LNCaP clone FGC (cell line): ENCODE measurements at regions not wholly inside any gene's neighbourhood (a gene's known extent, or its start where the extent isn't known, plus 50 kb on each side); places are given as distances from the start of the nearest gene placed in this dataset.

Experiments used
- DNase-seq: peaks from one replicate; pipeline ENCODE4 v3.0.0-alpha.2; 2011; ENCODE audit warnings: low read depth
- H3K4me3 ChIP-seq: 2 replicates; pipeline ENCODE4 v1.5.1; 2011; ENCODE audit warnings: mild to moderate bottlenecking, low read depth, low read length, control low read depth
- TF ChIP-seq, protein P1 (sequence below): IDR thresholded peaks from 2 replicates; pipeline ENCODE4 v1.5.1; 2012; ENCODE audit warnings: mild to moderate bottlenecking; ENCODE audit not compliant: control insufficient read depth, insufficient read depth; ENCODE audit errors: extremely low read depth

DNA sequence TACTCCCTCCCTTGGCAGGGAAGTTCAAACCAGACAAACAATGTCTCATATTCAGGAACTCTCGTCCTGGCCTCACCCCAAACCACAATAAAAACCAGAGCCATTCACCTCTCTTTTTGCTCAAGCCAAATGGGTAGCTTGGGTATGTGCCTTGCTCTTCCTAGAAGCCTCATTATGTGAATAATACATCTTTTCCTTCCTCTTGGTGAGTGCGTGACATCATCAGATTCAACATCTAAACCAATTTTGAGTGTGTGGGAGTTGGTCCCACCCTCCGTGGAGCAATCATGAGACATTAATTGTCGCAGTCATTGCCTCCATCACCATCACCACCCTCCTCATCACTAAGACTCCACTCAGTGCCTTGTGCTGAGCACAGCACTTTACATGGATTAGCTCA is 482.9 kb downstream of the PTPRU start:
- DNase-seq, result no peak
- TF ChIP-seq, protein P1, sequence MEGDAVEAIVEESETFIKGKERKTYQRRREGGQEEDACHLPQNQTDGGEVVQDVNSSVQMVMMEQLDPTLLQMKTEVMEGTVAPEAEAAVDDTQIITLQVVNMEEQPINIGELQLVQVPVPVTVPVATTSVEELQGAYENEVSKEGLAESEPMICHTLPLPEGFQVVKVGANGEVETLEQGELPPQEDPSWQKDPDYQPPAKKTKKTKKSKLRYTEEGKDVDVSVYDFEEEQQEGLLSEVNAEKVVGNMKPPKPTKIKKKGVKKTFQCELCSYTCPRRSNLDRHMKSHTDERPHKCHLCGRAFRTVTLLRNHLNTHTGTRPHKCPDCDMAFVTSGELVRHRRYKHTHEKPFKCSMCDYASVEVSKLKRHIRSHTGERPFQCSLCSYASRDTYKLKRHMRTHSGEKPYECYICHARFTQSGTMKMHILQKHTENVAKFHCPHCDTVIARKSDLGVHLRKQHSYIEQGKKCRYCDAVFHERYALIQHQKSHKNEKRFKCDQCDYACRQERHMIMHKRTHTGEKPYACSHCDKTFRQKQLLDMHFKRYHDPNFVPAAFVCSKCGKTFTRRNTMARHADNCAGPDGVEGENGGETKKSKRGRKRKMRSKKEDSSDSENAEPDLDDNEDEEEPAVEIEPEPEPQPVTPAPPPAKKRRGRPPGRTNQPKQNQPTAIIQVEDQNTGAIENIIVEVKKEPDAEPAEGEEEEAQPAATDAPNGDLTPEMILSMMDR, result no peak

DNA sequence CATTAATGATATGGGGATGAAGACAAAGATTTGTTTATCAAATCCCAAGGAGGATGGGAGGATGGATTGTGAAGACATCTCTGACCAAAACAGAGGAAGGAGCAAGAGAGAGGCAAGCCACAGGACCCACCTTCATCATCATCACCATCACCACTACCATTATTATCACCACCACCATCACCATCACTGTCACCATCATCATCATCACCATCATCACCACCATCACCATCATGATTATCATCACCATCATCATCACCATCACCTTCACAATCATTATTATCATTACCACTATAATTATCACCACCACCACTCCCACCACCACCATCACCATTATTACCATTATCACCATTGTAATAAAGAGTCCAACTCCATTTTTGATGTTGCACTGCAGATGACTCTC is 482.5 kb downstream of the PTPRU start:
- TF ChIP-seq, protein P1, result no peak

More for the DNA sequence above, 482.9 kb downstream of the PTPRU start:
- H3K4me3 ChIP-seq, result no peak overlapping the region

DNA sequence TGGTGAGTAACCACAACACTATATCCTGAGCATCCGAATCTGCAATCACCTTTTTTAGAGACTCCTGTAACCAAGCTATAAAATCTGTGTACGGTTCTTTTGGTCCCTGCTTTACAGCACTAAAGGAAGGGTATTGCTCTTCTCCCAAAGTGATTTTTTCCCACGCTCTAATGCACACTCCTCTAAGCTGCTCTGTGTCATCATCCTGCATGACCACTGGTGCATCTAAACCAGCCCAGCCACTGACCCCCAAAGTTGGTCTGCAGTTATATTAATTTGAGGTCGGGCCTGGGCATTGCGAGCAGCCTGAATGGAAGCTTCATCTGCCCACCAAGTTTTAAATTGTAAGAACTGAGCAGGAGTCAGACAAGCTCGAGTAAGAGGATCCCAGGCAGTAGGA is 480.0 kb downstream of the PTPRU start:
- TF ChIP-seq, protein P1, result no peak
- no peak overlapping the region for H3K4me3 ChIP-seq
- DNase-seq, result no peak

More for the DNA sequence above, 482.5 kb downstream of the PTPRU start:
- no peak overlapping the region for H3K4me3 ChIP-seq
- DNase-seq, result no peak

DNA sequence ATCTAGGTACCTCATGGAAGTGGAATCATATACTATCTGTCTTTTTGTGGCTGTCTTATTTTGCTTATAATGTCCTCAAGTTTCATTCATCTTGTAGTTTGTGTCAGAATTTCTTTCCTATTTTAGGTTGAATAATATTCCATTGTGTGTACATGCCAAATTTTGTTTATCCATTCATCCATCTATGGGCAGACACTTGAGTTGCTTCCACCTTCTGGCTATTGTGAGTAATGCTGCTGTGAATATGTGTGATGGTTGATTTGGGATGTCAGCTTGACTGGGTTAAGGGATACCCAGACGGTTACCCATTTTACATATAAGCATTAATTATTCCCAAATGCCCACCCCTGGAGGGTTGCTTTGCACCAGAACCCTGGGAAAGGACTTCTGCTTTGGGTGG is 477.5 kb downstream of the PTPRU start:
- DNase-seq, result no peak
- H3K4me3 ChIP-seq, result no peak overlapping the region
- TF ChIP-seq, protein P1, result peak; percentile 36

DNA sequence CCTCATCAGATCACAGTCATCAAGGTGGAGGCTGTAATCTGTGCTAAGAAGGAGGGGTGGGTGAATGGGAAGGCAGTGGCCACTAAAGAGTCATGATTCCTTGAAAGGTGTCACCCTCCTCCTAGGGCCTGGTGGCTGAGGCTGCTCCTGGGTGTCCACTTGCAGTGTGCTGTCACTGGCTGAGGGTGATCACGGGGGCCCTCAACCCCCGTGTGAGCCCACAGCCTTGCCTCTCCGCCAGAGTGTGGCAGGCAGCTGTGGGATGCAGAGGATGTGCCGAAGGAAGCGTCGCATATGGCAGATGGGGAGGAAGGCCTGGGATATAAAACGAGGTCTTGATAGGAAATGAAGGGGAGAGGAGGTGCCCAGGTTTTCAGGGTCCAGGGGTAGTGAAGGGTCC is 476.5 kb downstream of the PTPRU start:
- TF ChIP-seq, protein P1, result no peak
- no peak for DNase-seq
- no peak overlapping the region for H3K4me3 ChIP-seq

DNA sequence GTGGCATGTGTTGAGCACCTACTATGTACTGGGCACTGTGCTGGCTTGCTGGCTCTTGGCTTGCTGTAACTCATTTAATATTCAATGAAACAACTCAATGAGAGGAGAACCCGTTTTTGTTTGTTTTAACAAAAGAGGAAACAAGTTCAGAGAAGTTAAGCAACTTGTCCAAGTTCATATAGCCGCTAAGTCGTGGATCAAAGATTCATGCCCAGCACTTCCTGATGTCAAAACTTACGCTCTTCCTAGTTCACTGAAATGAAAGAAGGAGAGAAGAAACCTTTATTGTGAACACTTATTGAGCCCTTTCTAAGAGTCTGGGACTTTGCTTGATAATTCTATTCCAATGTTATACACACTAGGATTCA is 475.9 kb downstream of the PTPRU start:
- TF ChIP-seq, protein P1, result no peak
- no peak overlapping the region for H3K4me3 ChIP-seq
- no peak for DNase-seq

DNA sequence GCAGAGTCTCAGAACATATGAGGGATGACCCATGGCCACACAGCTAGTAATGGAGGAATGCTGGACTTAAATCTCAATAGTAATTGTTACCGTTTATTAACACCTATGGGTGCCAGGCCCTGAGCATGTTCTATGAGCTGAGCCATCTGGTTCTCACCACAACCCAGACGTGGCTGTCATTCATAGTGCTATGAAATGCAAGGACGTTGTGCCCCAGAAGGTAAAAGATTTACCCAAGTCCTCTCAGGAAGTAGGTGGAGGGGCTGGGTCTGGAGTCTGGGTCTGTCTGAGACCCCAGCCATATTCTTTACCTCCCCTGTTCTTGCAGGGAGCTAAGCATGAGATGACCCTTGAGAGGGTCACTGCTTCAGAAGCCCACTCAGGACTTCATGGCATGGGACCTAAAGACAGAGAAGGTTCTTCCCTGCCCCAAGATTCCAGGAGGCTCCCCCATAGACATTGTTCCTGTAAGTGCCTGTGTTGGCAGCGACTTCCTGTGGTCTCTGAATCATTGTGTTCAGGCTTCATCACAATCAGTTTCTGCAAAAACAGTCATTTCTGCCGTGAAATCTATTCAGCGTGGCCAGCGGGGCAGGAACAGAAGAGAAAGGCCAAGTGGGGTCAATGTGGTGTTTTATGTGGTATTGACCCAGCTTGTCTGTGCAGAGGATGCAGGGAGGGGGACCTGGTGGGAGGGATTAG is 475.4 kb downstream of the PTPRU start:
- no peak overlapping the region for H3K4me3 ChIP-seq
- TF ChIP-seq, protein P1, result no peak
- DNase-seq, result no peak
